ENCODE measurements at regions not wholly inside any gene's neighbourhood (a gene's known extent, or its start where the extent isn't known, plus 50 kb on each side); places are given as distances from the start of the nearest gene placed in this dataset.

DNA sequence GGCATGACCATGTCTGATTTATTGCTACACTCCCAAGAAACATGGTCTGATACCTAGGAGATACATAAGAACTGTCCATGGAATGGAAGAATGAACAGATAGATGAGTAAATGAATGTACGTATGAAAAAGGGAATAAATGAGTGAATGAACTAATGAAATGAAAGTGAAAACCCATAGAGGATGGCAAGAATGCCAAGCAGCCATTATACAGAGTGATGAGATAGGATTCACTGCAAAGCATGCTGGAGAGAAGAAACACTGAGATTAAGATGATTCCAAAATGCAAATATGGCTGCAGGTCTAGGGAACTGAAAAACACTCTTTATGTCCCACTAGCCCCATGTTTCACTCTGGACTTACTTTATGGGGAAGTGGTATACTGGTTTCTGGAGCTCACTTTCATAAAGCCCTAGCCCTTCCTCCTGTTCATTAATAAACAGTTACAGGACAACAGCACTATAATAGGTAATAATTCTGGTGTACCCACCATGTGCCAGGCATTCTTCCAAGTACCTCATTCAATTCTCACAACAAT is 170.3 kb upstream of the RAD23B start:
- no peak overlapping the region for H3K4me3 ChIP-seq (ENCODE audit: low read depth, low read length)
- no peak for DNase-seq (ENCODE audit: low read depth)
- TF ChIP-seq, protein P1, sequence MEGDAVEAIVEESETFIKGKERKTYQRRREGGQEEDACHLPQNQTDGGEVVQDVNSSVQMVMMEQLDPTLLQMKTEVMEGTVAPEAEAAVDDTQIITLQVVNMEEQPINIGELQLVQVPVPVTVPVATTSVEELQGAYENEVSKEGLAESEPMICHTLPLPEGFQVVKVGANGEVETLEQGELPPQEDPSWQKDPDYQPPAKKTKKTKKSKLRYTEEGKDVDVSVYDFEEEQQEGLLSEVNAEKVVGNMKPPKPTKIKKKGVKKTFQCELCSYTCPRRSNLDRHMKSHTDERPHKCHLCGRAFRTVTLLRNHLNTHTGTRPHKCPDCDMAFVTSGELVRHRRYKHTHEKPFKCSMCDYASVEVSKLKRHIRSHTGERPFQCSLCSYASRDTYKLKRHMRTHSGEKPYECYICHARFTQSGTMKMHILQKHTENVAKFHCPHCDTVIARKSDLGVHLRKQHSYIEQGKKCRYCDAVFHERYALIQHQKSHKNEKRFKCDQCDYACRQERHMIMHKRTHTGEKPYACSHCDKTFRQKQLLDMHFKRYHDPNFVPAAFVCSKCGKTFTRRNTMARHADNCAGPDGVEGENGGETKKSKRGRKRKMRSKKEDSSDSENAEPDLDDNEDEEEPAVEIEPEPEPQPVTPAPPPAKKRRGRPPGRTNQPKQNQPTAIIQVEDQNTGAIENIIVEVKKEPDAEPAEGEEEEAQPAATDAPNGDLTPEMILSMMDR (conservative IDR thresholded peaks at IDR 0.05; ENCODE audit: low read depth, low read length), result no peak

DNA sequence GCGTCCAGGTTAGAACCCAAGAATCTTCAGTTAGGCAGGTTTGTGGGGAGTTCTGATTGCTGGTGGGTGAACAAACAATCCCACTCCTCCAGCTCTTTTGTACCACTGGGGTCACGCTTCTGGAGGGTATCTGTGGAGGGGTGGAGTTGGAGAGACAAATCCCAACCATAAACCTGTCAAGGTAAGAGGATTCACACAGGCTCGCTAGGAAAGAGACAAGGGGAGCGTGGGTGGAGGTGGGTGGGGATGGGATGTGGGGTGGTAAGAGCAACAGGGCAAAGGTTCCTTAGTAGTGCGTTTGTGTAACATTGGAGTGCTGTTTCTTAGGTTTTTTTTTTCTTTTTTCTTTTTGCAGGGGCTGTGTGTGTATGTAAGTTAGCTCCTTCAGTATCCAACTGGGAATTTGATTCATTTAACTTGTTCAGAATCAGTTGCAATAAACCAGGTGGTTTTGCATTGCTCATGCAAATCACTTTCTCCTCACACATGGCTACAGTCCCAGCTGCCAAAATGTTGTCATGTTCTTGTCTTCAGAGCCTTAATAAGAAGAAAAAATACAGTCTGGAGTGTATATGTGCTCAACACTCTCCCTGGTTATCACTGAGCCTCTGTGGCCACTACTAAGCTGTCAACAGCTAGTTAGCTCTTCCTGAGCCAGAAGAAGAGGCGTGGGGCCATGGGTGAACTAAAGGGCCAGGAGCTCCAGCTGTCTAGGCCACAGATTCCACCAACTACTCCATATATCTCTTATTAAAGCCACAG is 164.0 kb upstream of the RAD23B start:
- DNase-seq (ENCODE audit: low read depth), result no peak
- TF ChIP-seq, protein P1 (conservative IDR thresholded peaks at IDR 0.05; ENCODE audit: low read depth, low read length), result no peak
- H3K4me3 ChIP-seq (ENCODE audit: low read depth, low read length), result no peak overlapping the region

DNA sequence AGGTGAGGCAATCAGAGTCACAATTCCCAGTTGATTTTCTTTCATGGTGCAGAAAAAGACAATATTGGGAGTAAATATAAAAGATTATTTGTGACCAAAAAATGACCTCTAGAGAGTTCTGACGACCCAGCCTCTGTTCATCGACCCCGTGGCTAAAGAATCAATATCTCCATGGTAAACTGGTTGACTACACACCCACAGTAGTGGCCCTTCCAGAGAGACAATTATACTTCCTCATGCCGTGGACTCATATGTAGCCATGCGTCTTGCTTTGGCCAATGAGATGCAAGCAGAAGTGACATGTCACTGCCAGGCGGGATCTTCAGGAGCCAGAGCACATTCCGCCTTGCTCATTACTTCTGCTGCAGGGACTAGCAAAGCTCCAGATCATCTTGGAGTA is 163.3 kb upstream of the RAD23B start:
- TF ChIP-seq, protein P1 (conservative IDR thresholded peaks at IDR 0.05; ENCODE audit: low read depth, low read length), result no peak
- H3K4me3 ChIP-seq (ENCODE audit: low read depth, low read length), result no peak overlapping the region
- DNase-seq (ENCODE audit: low read depth), result no peak

DNA sequence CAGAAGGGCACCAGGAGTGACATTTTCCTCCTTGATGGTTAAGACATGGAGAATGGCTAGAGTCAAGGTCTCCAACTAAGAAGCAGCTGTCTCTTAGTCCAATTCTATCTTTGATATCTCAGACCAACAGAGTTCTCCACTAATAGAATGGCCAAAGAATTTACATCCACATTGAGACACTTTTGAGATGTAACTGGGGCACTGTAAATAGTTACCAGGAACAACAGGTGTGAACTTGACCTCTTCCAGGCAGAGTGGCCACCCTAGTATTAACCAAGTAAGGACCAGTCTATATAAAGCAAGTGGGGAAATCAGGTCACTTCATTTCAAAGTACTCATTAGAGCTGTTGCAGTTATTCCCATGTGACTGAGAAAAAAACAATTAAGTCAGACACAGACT is 159.7 kb upstream of the RAD23B start:
- TF ChIP-seq, protein P1 (conservative IDR thresholded peaks at IDR 0.05; ENCODE audit: low read depth, low read length), result no peak
- no peak overlapping the region for H3K4me3 ChIP-seq (ENCODE audit: low read depth, low read length)
- no peak for DNase-seq (ENCODE audit: low read depth)

DNA sequence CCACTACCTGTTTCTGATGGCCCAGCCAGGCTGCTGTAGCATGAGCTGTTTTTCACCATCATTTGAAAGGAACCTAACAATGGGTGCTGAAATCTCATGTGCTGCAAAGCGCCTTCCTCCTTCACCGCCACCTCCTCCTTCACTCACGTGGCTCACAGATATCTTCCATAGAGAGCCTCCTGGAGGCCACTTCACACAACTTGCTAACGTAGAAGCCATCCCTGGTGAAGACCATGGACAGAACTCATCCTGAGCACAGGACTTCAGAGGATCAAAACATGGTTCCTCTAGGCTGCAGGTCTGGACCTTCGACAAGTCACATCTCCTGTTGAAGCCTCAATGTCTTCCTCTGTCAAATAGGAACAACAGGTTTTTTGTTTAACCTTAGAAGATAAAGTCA is 155.5 kb upstream of the RAD23B start:
- DNase-seq (ENCODE audit: low read depth), result peak; percentile 12
- TF ChIP-seq, protein P1 (conservative IDR thresholded peaks at IDR 0.05; ENCODE audit: low read depth, low read length), result peak; percentile 18
- H3K4me3 ChIP-seq (ENCODE audit: low read depth, low read length), result no peak overlapping the region

DNA sequence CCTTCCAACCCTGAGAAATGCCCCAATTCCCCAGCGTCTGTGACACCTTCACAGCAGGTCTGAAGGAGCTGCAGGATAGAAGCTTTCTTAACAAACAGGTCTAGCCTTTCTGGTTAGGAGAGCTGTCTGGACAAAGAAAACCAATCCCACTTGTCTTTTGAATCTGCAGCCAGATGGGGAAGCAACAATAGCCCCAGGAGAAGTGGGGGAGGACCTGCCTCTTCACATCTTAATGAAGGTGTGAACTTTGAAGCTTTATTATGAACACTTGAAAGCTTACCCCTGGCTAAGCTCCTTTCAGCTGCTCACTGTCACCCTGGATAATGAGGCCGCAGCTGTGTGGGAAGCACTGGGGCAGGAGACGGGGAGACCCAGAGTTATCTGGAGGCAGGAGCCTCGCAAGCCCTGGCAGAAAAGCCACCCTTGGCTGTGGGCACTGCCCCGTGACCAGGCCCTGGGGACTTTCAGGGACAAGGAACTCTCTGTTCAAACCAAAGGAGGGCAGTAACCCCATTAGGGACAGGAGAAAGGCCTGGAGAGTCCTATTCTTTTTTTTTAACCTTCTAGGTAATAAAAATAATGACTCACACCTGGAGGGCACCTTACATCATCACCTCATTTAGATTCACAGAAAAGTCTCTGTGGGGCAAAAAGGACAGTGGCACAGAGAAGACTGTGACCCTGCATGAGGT is 151.8 kb upstream of the RAD23B start:
- DNase-seq (ENCODE audit: low read depth), result no peak
- H3K4me3 ChIP-seq (ENCODE audit: low read depth, low read length), result no peak overlapping the region
- TF ChIP-seq, protein P1 (conservative IDR thresholded peaks at IDR 0.05; ENCODE audit: low read depth, low read length), result no peak
